IMR-90 (cell line): ENCODE measurements at regions not wholly inside any gene's neighbourhood (a gene's known extent, or its start where the extent isn't known, plus 50 kb on each side); places are given as distances from the start of the nearest gene placed in this dataset.

Experiments used
- ATAC-seq: fragments of 200-7000 bp; cut with Tn5 transposase; 2 replicates; pipeline ENCODE4 v1.9.1; 2020; ENCODE audit warnings: low read depth, mild to moderate bottlenecking, moderate library complexity
- BruUV-seq: library from RNA; stranded (reverse); fragments of 400-500 nt; replicated peaks from 2 replicates; lab custom pipeline; 2021; lab: Mats Ljungman, UMichigan
- CTCF ChIA-PET: fragments of 300-600 bp; formaldehyde crosslinking; extraction: SDS; loops from one replicate; lab custom pipeline; 2021; ENCODE audit warnings: antibody characterized with exemption; lab: Yijun Ruan, JAX
- POLR2A ChIA-PET: fragments of 300-600 bp; sonication (Branson Sonifier 250); formaldehyde crosslinking; loops from one replicate; lab custom pipeline; 2022; ENCODE audit warnings: antibody characterized with exemption; ENCODE audit not compliant: unreplicated experiment; lab: Charles Lee
- DNase-seq: peaks from one replicate; pipeline ENCODE4 v3.0.0; 2013
- H2AFZ ChIP-seq: replicated peaks from 2 replicates; pipeline ENCODE3; 2013; ENCODE audit warnings: low read length, mild to moderate bottlenecking; ENCODE audit not compliant: poor library complexity
- H2AK5ac ChIP-seq: 2 replicates; pipeline ENCODE4 v1.6.1; 2013; ENCODE audit warnings: low read depth, low read length, inconsistent platforms
- H2AK9ac ChIP-seq: replicated peaks from 2 replicates; pipeline ENCODE3; 2013; ENCODE audit warnings: mild to moderate bottlenecking, low read depth, low read length, moderate library complexity; ENCODE audit not compliant: poor library complexity
- H2BK120ac ChIP-seq: 2 replicates; pipeline ENCODE4 v1.6.1; 2013; ENCODE audit warnings: low read depth, low read length, inconsistent platforms
- H2BK15ac ChIP-seq: 3 replicates; pipeline ENCODE4 v1.6.1; 2013; ENCODE audit warnings: low read depth, low read length, inconsistent platforms
- H2BK20ac ChIP-seq: 2 replicates; pipeline ENCODE4 v1.6.1; 2013; ENCODE audit warnings: low read depth, mild to moderate bottlenecking, inconsistent platforms, low read length, moderate library complexity
- H2BK5ac ChIP-seq: 2 replicates; pipeline ENCODE4 v1.6.1; 2013; ENCODE audit warnings: mild to moderate bottlenecking, low read depth, low read length, inconsistent platforms; ENCODE audit not compliant: poor library complexity, severe bottlenecking
- H3K14ac ChIP-seq: replicated peaks from 2 replicates; pipeline ENCODE4 v1.6.1; 2013; ENCODE audit warnings: low read depth, low read length, inconsistent platforms
- H3K18ac ChIP-seq: 2 replicates; pipeline ENCODE4 v1.6.1; 2013; ENCODE audit warnings: low read depth, low read length, control low read depth
- H3K23ac ChIP-seq: 2 replicates; pipeline ENCODE4 v1.6.1; 2013; ENCODE audit warnings: low read depth, low read length, inconsistent platforms
- H3K27ac ChIP-seq: 2 replicates; pipeline ENCODE4 v1.5.1; 2013; ENCODE audit warnings: mild to moderate bottlenecking, control low read depth, low read length; ENCODE audit not compliant: insufficient read depth
- H3K27me3 ChIP-seq: 2 replicates; pipeline ENCODE4 v1.6.1; 2013; ENCODE audit warnings: low read length; ENCODE audit not compliant: control insufficient read depth, insufficient read depth
- H3K36me3 ChIP-seq: 2 replicates; pipeline ENCODE4 v1.6.1; 2013; ENCODE audit warnings: low read length, mixed read lengths; ENCODE audit not compliant: control insufficient read depth, insufficient read depth
- H3K4ac ChIP-seq: 2 replicates; pipeline ENCODE4 v1.6.1; 2013; ENCODE audit warnings: low read depth, low read length, inconsistent platforms
- H3K4me1 ChIP-seq: 2 replicates; pipeline ENCODE4 v1.6.1; 2013; ENCODE audit warnings: low read length, mixed read lengths; ENCODE audit not compliant: control insufficient read depth, insufficient read depth
- H3K4me2 ChIP-seq: 2 replicates; pipeline ENCODE4 v1.6.1; 2013; ENCODE audit warnings: low read depth, mild to moderate bottlenecking, control low read depth, low read length, moderate library complexity
- H3K4me3 ChIP-seq: 2 replicates; pipeline ENCODE4 v1.5.1; 2013; ENCODE audit warnings: low read depth, mild to moderate bottlenecking, control low read depth, low read length, moderate library complexity; ENCODE audit not compliant: insufficient read depth
- H3K56ac ChIP-seq: 2 replicates; pipeline ENCODE4 v1.6.1; 2013; ENCODE audit warnings: low read length, inconsistent platforms; ENCODE audit not compliant: insufficient read depth; ENCODE audit errors: extremely low read depth
- H3K79me1 ChIP-seq, 2 experiments: 2 replicates each; pipeline ENCODE4 v1.6.1; 2013; ENCODE audit warnings: low read length in 2 of 2, inconsistent platforms in 1 of 2, low read depth in 1 of 2
- H3K9ac ChIP-seq: 2 replicates; pipeline ENCODE4 v1.6.1; 2013; ENCODE audit warnings: low read depth, low read length, control low read depth
- H3K9me1 ChIP-seq: 2 replicates; pipeline ENCODE4 v1.6.1; 2013; ENCODE audit warnings: low read length, inconsistent platforms; ENCODE audit not compliant: insufficient read depth
- H3K9me3 ChIP-seq: 2 replicates; pipeline ENCODE4 v1.6.1; 2013; ENCODE audit warnings: low read length; ENCODE audit not compliant: control insufficient read depth, insufficient read depth
- H4K20me1 ChIP-seq: 2 replicates; pipeline ENCODE4 v1.6.1; 2013; ENCODE audit warnings: low read length, inconsistent platforms; ENCODE audit not compliant: insufficient read depth
- H4K5ac ChIP-seq: 2 replicates; pipeline ENCODE4 v1.6.1; 2013; ENCODE audit warnings: mild to moderate bottlenecking, low read depth, low read length, control low read depth
- H4K8ac ChIP-seq, 2 experiments: 2 replicates each; pipeline ENCODE4 v1.6.1; 2013; ENCODE audit warnings: low read depth in 2 of 2, low read length in 2 of 2, control low read depth in 1 of 2, inconsistent platforms in 1 of 2
- H4K91ac ChIP-seq: 2 replicates; pipeline ENCODE4 v1.6.1; 2013; ENCODE audit warnings: low read depth, low read length, inconsistent platforms; ENCODE audit not compliant: insufficient read depth
- MXI1 ChIP-seq: IDR thresholded peaks from 2 replicates; pipeline ENCODE4 v1.6.1; 2012; ENCODE audit warnings: low read depth, mild to moderate bottlenecking, low read length, moderate library complexity, borderline replicate concordance
- POLR2A ChIP-seq: IDR thresholded peaks from 2 replicates; pipeline ENCODE4 v1.6.1; 2012; ENCODE audit warnings: mild to moderate bottlenecking, low read depth, low read length
- WGBS, 2 experiments: methylation state at CpG; one replicate each; pipeline versions ENCODE4 v1.1.5 to v1.1.7; 2013; ENCODE audit warnings: missing lambda C conversion rate in 2 of 2; ENCODE audit not compliant: insufficient read length in 1 of 2; ENCODE audit errors: extremely low coverage in 2 of 2; 5-methylcytosine and 5-hydroxymethylcytosine counted together
- dilution Hi-C: fragments of 300-500 bp; cut with HindIII; formaldehyde crosslinking; loops from one replicate; pipeline ENCODE4 v1.14.3; 2018; ENCODE audit warnings: low sequenced_read_pairs; ENCODE audit not compliant: unreplicated experiment
- in situ Hi-C: fragments of 300-500 bp; cut with MboI; formaldehyde crosslinking; loops from 3 replicates; pipeline ENCODE4 v1.14.3; 2019; ENCODE audit warnings: low sequenced_read_pairs, inconsistent platforms, mixed read lengths
- intact Hi-C: fragments of 100-400 bp; cut with micrococcal nuclease; formaldehyde crosslinking; loops from 2 replicates; pipeline ENCODE4 v1.10.0; 2022

- Histone ChIP-seq H3K27ac (no peak overlapping the region), H3K79me1 (no peaks in the 10 kb centered on the region), H3K9ac (no peak overlapping the region), H3K18ac (no peak overlapping the region), H2BK15ac (no peak overlapping the region), H2BK120ac (no peak overlapping the region), H3K4me2 (no peak overlapping the region), H3K36me3 (no peaks in the 10 kb centered on the region), H3K23ac (no peak overlapping the region), H2BK5ac (no peak overlapping the region), H3K4ac (no peak overlapping the region), H3K4me3 (no peak overlapping the region), H3K9me3 (no peaks in the 10 kb centered on the region), H2AK5ac (no peak overlapping the region), H4K20me1 (no peaks in the 10 kb centered on the region), H2BK20ac (no peak overlapping the region), H3K14ac (no peak overlapping the region), H2AFZ (no peak overlapping the region), H2AK9ac (no peak overlapping the region), H4K8ac (no peak overlapping the region), H3K56ac (no peak overlapping the region), H3K4me1 (no peaks in the 10 kb centered on the region), H4K5ac (no peak overlapping the region), H4K91ac (no peak overlapping the region), H3K9me1 (no peaks in the 10 kb centered on the region), H3K27me3 (no peaks in the 10 kb centered on the region)
- in situ Hi-C loops, result no loop called here
- ATAC-seq, result no peak
- WGBS, 2 experiments, result no CpG with 5 or more reads among the region's 2 CpGs
- intact Hi-C loops, result no loop called here
- TF ChIP-seq POLR2A (no peak), MXI1 (no peak)
- ChIA-PET CTCF (no interaction called here), POLR2A (no interaction called here)
- DNase-seq, result no peak
- no TSS peak for BruUV-seq
- dilution Hi-C loops, result no loop called here
These were observed 317.6 kb upstream of the ZNF385D start for GRCh38 chr3:22068619-22069018.
